ENCODE measurements at regions not wholly inside any gene's neighbourhood (a gene's known extent, or its start where the extent isn't known, plus 50 kb on each side); places are given as distances from the start of the nearest gene placed in this dataset.

- peaks cover 8% of the 10 kb centered on the region; the same call in 1 of the 2 replicates for H3K4me1 ChIP-seq (ENCODE audit: control insufficient read depth, insufficient read depth, low read length)
- no peaks in the 10 kb centered on the region for H3K27me3 ChIP-seq (ENCODE audit: control insufficient read depth, insufficient read depth, low read length)
- no peak overlapping the region for H3K27ac ChIP-seq (ENCODE audit: low read depth, low read length)
- H3K4me3 ChIP-seq (ENCODE audit: low read depth, low read length) = no peak overlapping the region
- no peaks in the 10 kb centered on the region for H3K36me3 ChIP-seq (ENCODE audit: control insufficient read depth, insufficient read depth, low read length)
- no peak overlapping the region for H3K9ac ChIP-seq (ENCODE audit: low read depth, low read length)
- H3K9me3 ChIP-seq (ENCODE audit: control insufficient read depth, insufficient read depth, low read length) = no peaks in the 10 kb centered on the region
Observed at GRCh38 chr9:89915187-89915586, 310.4 kb downstream of the GADD45G start.

GRCh38 chr9:89916001-89916597 lies 311.3 kb downstream of the GADD45G start:
- peaks cover 8% of the 10 kb centered on the region; the same call in 1 of the 2 replicates for H3K4me1 ChIP-seq (ENCODE audit: control insufficient read depth, insufficient read depth, low read length)
- no peaks in the 10 kb centered on the region for H3K27me3 ChIP-seq (ENCODE audit: control insufficient read depth, insufficient read depth, low read length)
- H3K9ac ChIP-seq (ENCODE audit: low read depth, low read length) = no peak overlapping the region
- H3K27ac ChIP-seq (ENCODE audit: low read depth, low read length) = no peak overlapping the region
- H3K9me3 ChIP-seq (ENCODE audit: control insufficient read depth, insufficient read depth, low read length) = no peaks in the 10 kb centered on the region
- no peaks in the 10 kb centered on the region for H3K36me3 ChIP-seq (ENCODE audit: control insufficient read depth, insufficient read depth, low read length)
- no peak overlapping the region for H3K4me3 ChIP-seq (ENCODE audit: low read depth, low read length)

DNA sequence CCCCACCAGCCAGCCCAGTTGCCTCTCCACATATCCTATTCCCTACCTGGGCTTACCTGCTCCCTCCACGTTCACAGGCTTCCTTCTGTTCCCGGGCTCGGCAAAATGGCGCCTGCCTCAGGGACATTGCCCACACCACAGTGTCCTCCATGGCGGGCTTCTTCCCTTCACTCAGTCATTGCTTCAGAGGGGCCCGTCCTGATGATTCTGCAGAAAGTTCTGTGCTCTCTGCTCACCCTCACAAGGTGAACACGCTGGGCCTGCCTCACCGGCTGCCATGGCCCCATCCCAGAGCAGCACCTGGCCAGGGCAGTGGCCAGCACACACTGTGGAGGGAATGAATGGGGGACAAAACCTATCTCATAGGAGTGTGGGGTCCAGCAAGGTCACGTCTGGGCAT lies 313.0 kb downstream of the GADD45G start:
- Histone ChIP-seq H3K9ac (ENCODE audit: low read depth, low read length) (no peak overlapping the region), H3K27me3 (ENCODE audit: control insufficient read depth, insufficient read depth, low read length) (no peaks in the 10 kb centered on the region), H3K27ac (ENCODE audit: low read depth, low read length) (no peak overlapping the region), H3K36me3 (ENCODE audit: control insufficient read depth, insufficient read depth, low read length) (no peaks in the 10 kb centered on the region), H3K4me1 (ENCODE audit: control insufficient read depth, insufficient read depth, low read length) (peaks cover 8% of the 10 kb centered on the region; the same call in 1 of the 2 replicates), H3K9me3 (ENCODE audit: control insufficient read depth, insufficient read depth, low read length) (no peaks in the 10 kb centered on the region), H3K4me3 (ENCODE audit: low read depth, low read length) (no peak overlapping the region)

DNA sequence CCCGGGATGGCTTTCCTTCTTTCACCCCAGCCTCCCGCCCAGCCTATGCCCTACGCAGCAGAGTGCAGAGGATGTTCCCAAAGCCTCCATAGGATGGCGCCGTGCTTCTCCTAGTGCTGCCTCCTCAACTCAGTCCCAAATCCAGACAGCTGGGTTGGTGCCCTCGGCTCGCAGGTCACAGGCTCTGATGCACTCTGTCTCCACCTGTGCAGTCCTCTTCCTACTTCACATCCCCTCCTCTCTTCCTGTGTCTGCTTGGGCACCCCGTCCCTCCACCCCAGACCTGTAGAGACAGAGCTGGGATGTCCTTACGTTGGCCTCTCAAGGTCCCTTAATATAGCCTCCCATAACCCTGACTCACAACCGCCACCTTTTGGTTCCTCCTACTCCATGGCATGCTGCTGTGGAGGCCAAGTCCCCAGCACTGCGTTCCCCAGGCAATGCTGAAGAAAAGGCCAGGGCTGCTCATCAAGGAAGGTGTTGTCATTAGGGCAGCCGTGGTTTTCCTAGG lies 314.4 kb downstream of the GADD45G start:
- Histone ChIP-seq H3K36me3 (ENCODE audit: control insufficient read depth, insufficient read depth, low read length) (no peaks in the 10 kb centered on the region), H3K27me3 (ENCODE audit: control insufficient read depth, insufficient read depth, low read length) (no peaks in the 10 kb centered on the region), H3K4me3 (ENCODE audit: low read depth, low read length) (no peak overlapping the region), H3K4me1 (ENCODE audit: control insufficient read depth, insufficient read depth, low read length) (peaks cover 8% of the 10 kb centered on the region; the same call in 1 of the 2 replicates), H3K27ac (ENCODE audit: low read depth, low read length) (no peak overlapping the region), H3K9me3 (ENCODE audit: control insufficient read depth, insufficient read depth, low read length) (no peaks in the 10 kb centered on the region), H3K9ac (ENCODE audit: low read depth, low read length) (no peak overlapping the region)

DNA sequence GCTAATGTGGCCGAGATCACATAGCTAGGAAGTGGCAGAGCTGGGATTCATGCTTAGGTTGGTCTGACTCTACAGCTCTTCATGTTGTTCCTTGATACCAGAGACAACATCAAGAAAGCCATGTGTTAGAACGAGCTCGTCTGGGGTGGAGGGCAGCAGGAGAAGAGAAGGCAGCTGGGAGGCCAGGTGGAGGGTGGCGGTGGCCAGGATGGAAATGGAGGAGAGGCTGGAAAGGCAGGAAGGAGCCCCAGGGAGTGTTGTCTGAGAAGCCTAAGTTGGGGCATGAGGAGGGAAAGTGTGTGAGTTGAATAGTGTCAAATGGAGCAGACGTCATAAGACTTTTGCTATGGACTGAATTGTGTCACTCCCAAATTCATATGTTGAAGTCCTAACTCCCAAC lies 315.3 kb downstream of the GADD45G start:
- Histone ChIP-seq H3K27me3 (ENCODE audit: control insufficient read depth, insufficient read depth, low read length) (no peaks in the 10 kb centered on the region), H3K4me1 (ENCODE audit: control insufficient read depth, insufficient read depth, low read length) (peaks cover 8% of the 10 kb centered on the region; the same call in 1 of the 2 replicates)

DNA sequence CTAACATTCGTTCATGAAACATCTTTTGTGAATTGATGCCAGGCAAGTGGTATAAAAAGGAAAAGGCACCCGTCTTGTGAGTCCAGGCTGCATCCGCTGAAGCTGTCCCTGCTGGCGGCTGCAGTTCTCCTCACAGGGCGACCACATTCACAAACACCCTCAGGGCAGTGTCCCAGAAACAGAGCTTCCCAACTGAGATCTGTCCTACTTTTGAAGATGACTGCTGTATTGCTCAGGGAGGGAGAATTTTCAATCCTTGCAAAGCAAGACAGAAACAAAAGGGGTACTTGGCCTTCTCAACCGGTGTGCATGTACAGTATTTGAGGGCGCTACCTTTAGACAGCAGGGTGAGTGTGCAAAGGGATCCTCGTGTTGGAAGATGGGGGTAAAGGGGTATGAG lies 316.1 kb downstream of the GADD45G start:
- no peaks in the 10 kb centered on the region for H3K9me3 ChIP-seq (ENCODE audit: control insufficient read depth, insufficient read depth, low read length)
- H3K27ac ChIP-seq (ENCODE audit: low read depth, low read length) = no peak overlapping the region
- peaks cover 6% of the 10 kb centered on the region; the same call in 1 of the 2 replicates for H3K4me1 ChIP-seq (ENCODE audit: control insufficient read depth, insufficient read depth, low read length)
- no peaks in the 10 kb centered on the region for H3K36me3 ChIP-seq (ENCODE audit: control insufficient read depth, insufficient read depth, low read length)
- no peak overlapping the region for H3K9ac ChIP-seq (ENCODE audit: low read depth, low read length)
- no peak overlapping the region for H3K4me3 ChIP-seq (ENCODE audit: low read depth, low read length)
- H3K27me3 ChIP-seq (ENCODE audit: control insufficient read depth, insufficient read depth, low read length) = no peaks in the 10 kb centered on the region

More for the DNA sequence above, 315.3 kb downstream of the GADD45G start:
- Histone ChIP-seq H3K9me3 (ENCODE audit: control insufficient read depth, insufficient read depth, low read length) (no peaks in the 10 kb centered on the region), H3K9ac (ENCODE audit: low read depth, low read length) (no peak overlapping the region), H3K36me3 (ENCODE audit: control insufficient read depth, insufficient read depth, low read length) (no peaks in the 10 kb centered on the region), H3K4me3 (ENCODE audit: low read depth, low read length) (no peak overlapping the region), H3K27ac (ENCODE audit: low read depth, low read length) (no peak overlapping the region)

- no peaks in the 10 kb centered on the region for H3K9me3 ChIP-seq (ENCODE audit: control insufficient read depth, insufficient read depth, low read length)
- H3K36me3 ChIP-seq (ENCODE audit: control insufficient read depth, insufficient read depth, low read length) = no peaks in the 10 kb centered on the region
- H3K4me3 ChIP-seq (ENCODE audit: low read depth, low read length) = no peak overlapping the region
- H3K27ac ChIP-seq (ENCODE audit: low read depth, low read length) = no peak overlapping the region
- no peaks in the 10 kb centered on the region for H3K27me3 ChIP-seq (ENCODE audit: control insufficient read depth, insufficient read depth, low read length)
- no peak overlapping the region for H3K9ac ChIP-seq (ENCODE audit: low read depth, low read length)
- H3K4me1 ChIP-seq (ENCODE audit: control insufficient read depth, insufficient read depth, low read length) = 0 out of 2 replicates have a peak, but pooled peaks cover 2% of the 10 kb centered on the region
Observed at GRCh38 chr9:89922099-89922498, 317.3 kb downstream of the GADD45G start.

- no peaks in the 10 kb centered on the region for H3K27me3 ChIP-seq (ENCODE audit: control insufficient read depth, insufficient read depth, low read length)
Observed at GRCh38 chr9:89923174-89923573, 318.4 kb downstream of the GADD45G start.

GRCh38 chr9:89923961-89924504 lies 319.2 kb downstream of the GADD45G start:
- H3K4me3 ChIP-seq (ENCODE audit: low read depth, low read length) = no peak overlapping the region
- H3K9ac ChIP-seq (ENCODE audit: low read depth, low read length) = no peak overlapping the region
- no peaks in the 10 kb centered on the region for H3K36me3 ChIP-seq (ENCODE audit: control insufficient read depth, insufficient read depth, low read length)
- no peaks in the 10 kb centered on the region for H3K9me3 ChIP-seq (ENCODE audit: control insufficient read depth, insufficient read depth, low read length)
- H3K27ac ChIP-seq (ENCODE audit: low read depth, low read length) = no peak overlapping the region
- 0 out of 2 replicates have a peak, but pooled peaks cover 2% of the 10 kb centered on the region for H3K4me1 ChIP-seq (ENCODE audit: control insufficient read depth, insufficient read depth, low read length)
- H3K27me3 ChIP-seq (ENCODE audit: control insufficient read depth, insufficient read depth, low read length) = no peaks in the 10 kb centered on the region

More at GRCh38 chr9:89923174-89923573, 318.4 kb downstream of the GADD45G start:
- H3K9ac ChIP-seq (ENCODE audit: low read depth, low read length) = no peak overlapping the region
- no peak overlapping the region for H3K27ac ChIP-seq (ENCODE audit: low read depth, low read length)
- no peaks in the 10 kb centered on the region for H3K36me3 ChIP-seq (ENCODE audit: control insufficient read depth, insufficient read depth, low read length)
- no peaks in the 10 kb centered on the region for H3K9me3 ChIP-seq (ENCODE audit: control insufficient read depth, insufficient read depth, low read length)
- no peak overlapping the region for H3K4me3 ChIP-seq (ENCODE audit: low read depth, low read length)
- 0 out of 2 replicates have a peak, but pooled peaks cover 2% of the 10 kb centered on the region for H3K4me1 ChIP-seq (ENCODE audit: control insufficient read depth, insufficient read depth, low read length)

- H3K27me3 ChIP-seq (ENCODE audit: control insufficient read depth, insufficient read depth, low read length) = no peaks in the 10 kb centered on the region
- no peak overlapping the region for H3K4me3 ChIP-seq (ENCODE audit: low read depth, low read length)
- no peak overlapping the region for H3K27ac ChIP-seq (ENCODE audit: low read depth, low read length)
- H3K9ac ChIP-seq (ENCODE audit: low read depth, low read length) = no peak overlapping the region
- no peaks in the 10 kb centered on the region for H3K9me3 ChIP-seq (ENCODE audit: control insufficient read depth, insufficient read depth, low read length)
- H3K36me3 ChIP-seq (ENCODE audit: control insufficient read depth, insufficient read depth, low read length) = no peaks in the 10 kb centered on the region
- no peaks in the 10 kb centered on the region for H3K4me1 ChIP-seq (ENCODE audit: control insufficient read depth, insufficient read depth, low read length)
Observed at GRCh38 chr9:89924611-89925010, 319.8 kb downstream of the GADD45G start.

DNA sequence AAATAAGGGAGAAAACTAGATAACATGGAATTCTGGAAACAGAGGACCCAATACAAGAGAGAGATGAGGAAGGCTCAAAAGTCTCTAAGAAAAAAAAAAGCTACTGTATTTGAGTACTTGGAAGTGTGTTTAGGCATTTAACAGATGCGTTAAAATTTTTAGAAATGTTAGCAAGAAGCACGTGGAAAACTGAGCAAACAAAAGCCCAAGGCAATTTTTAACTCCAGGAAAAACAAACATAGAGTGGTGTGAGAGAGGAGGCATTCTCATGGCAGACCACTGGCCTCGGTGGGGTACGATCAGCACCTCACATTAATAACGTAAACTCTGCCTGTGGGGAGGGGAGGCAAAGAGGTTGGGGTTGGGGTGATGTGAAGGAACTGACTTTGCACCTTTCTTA lies 321.4 kb downstream of the GADD45G start:
- Histone ChIP-seq H3K9ac (ENCODE audit: low read depth, low read length) (no peak overlapping the region), H3K9me3 (ENCODE audit: control insufficient read depth, insufficient read depth, low read length) (no peaks in the 10 kb centered on the region), H3K27ac (ENCODE audit: low read depth, low read length) (no peak overlapping the region), H3K27me3 (ENCODE audit: control insufficient read depth, insufficient read depth, low read length) (no peaks in the 10 kb centered on the region), H3K4me3 (ENCODE audit: low read depth, low read length) (no peak overlapping the region), H3K36me3 (ENCODE audit: control insufficient read depth, insufficient read depth, low read length) (no peaks in the 10 kb centered on the region), H3K4me1 (ENCODE audit: control insufficient read depth, insufficient read depth, low read length) (no peaks in the 10 kb centered on the region)
